NT2/D1 (cell line): ENCODE measurements at regions not wholly inside any gene's neighbourhood (a gene's known extent, or its start where the extent isn't known, plus 50 kb on each side); places are given as distances from the start of the nearest gene placed in this dataset.
"Not testable (repeated sequence)": the region's sequence is repeated elsewhere in the genome, so short reads cannot be mapped to it uniquely, and the experiment has no call there.

ENCODE experiments used
- DNase-seq: peaks from one replicate; pipeline ENCODE4 v3.0.0-alpha.2; 2011; ENCODE audit warnings: low read depth, low spot score
- H3K27me3 ChIP-seq: 2 replicates; pipeline ENCODE4 v1.6.0; 2011; ENCODE audit warnings: mild to moderate bottlenecking; ENCODE audit not compliant: insufficient read length, insufficient read depth
- H3K36me3 ChIP-seq: 2 replicates; pipeline ENCODE4 v1.6.1; 2011; ENCODE audit warnings: mild to moderate bottlenecking, low read length, mixed read lengths; ENCODE audit not compliant: insufficient read depth, insufficient read length
- H3K4me1 ChIP-seq: 2 replicates; pipeline ENCODE4 v1.5.1; 2011; ENCODE audit not compliant: insufficient read depth, insufficient read length
- H3K4me3 ChIP-seq: 2 replicates; pipeline ENCODE4 v1.5.1; 2011; ENCODE audit warnings: low read depth; ENCODE audit not compliant: insufficient read length
- H3K9ac ChIP-seq: 2 replicates; pipeline ENCODE4 v1.6.0; 2011; ENCODE audit warnings: low read depth; ENCODE audit not compliant: insufficient read length
- H3K9me3 ChIP-seq: 2 replicates; pipeline ENCODE4 v1.5.1; 2011; ENCODE audit warnings: mild to moderate bottlenecking, low read length; ENCODE audit not compliant: insufficient read depth
- SUZ12 ChIP-seq: IDR thresholded peaks from 2 replicates; pipeline ENCODE4 v1.6.1; 2011; ENCODE audit not compliant: insufficient read length, insufficient read depth; ENCODE audit errors: extremely low read depth
- YY1 ChIP-seq: IDR thresholded peaks from 2 replicates; pipeline ENCODE4 v1.6.1; 2011; ENCODE audit not compliant: insufficient read length, insufficient read depth
- ZNF274 ChIP-seq: IDR thresholded peaks from 2 replicates; pipeline ENCODE4 v1.6.1; 2011; ENCODE audit warnings: mild to moderate bottlenecking, low read depth, low read length

DNA sequence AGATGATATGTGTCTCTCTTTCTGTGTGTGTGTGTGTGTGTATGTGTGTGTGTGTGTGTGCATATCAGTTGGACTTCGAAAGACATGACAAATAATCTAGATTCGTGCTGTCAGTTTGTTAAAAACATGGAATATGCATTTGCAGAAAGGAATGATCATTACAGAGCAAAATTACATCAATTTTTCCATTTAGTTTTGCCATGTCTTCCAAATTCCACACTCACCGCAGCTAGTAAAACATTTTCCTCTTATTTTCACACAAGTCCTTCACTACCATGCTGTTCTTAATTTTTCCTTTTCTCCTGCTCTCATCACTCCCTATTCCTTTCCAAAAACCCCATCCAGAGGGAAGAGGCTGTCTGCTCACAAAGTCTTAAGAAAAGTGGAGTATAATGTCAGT, 1191.4 kb upstream of the SLC39A10 start:
- TF ChIP-seq YY1 (no peak), SUZ12 (no peak), ZNF274 (no peak)
- DNase-seq, result no peak
- no peaks in the 10 kb centered on the region for H3K4me1 ChIP-seq
- no peak overlapping the region for H3K9ac ChIP-seq
- no peaks in the 10 kb centered on the region for H3K36me3 ChIP-seq
- H3K4me3 ChIP-seq, result no peak overlapping the region
- no peaks in the 10 kb centered on the region for H3K9me3 ChIP-seq
- H3K27me3 ChIP-seq, result no peaks in the 10 kb centered on the region

DNA sequence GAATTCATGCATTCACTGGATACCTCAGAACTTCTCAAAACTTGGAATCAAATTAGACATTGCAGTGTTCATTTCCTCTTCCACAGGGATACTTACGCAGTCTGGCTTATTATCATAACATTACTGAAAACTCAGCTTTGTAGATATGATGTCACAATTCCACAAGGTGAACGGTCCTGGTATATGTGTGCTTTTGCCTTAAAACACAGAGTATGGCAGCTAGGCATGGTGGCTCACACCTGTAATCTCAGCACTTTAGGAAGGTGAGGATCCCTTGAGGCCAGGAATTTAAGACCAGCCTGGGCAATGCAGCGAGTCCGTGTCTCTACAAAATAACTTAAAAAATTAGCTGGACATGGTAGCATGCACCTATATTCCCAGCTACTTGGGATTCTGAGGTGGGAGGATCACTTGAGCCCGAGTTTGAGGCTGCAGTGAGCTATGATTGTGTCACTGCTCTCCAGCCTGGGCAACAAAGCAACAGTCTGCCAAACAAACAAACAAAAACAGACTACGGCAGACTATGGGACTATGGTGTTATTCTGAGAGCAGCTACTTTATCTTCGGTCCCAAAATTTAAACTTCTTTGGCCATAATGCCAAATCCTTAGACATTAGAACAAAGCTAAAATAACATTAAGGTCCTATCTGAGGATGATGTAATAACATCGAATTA, 1191.9 kb upstream of the SLC39A10 start:
- Histone ChIP-seq H3K36me3 (no peaks in the 10 kb centered on the region), H3K9ac (no peak overlapping the region), H3K9me3 (no peaks in the 10 kb centered on the region), H3K27me3 (no peaks in the 10 kb centered on the region), H3K4me1 (no peaks in the 10 kb centered on the region), H3K4me3 (no peak overlapping the region)
- TF ChIP-seq ZNF274, result no peak
- TF ChIP-seq YY1, result no peak
- no peak for TF ChIP-seq SUZ12
- no peak for DNase-seq

DNA sequence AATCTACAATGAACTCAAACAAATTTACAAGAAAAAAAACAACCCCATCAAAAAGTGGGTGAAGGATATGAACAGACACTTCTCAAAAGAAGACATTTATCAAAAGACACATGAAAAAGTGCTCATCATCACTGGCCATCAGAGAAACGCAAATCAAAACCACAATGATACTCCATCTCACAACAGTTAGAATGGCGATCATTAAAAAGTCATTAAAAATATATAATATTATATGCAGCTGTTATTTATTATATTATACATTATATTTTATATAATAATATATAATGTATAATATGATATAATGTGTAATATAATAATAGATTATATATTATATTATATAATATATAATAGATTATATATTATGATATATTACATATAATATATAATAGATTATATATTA, 1194.1 kb upstream of the SLC39A10 start:
- H3K9ac ChIP-seq, DNase-seq, H3K36me3 ChIP-seq, H3K9me3 ChIP-seq, H3K27me3 ChIP-seq, H3K4me3 ChIP-seq, H3K4me1 ChIP-seq: not testable (repeated sequence)

DNA sequence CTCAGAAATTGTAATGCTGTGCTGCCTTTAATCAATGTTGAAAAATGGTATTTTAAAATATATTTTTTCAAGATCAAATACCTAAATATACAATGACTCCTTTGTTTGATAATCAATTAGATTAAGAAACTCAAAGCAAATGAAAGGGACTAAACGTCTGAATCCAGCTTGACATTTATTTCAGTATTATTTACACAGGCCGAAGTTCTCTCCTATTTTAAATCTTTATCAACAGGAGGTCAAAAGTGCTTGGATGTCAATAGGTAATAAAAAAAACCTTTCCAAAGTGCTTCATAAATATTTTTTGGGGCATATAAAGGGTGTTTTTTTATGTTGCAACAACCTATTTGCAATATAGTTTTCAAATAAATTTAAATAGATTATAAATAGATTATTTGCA, 1201.7 kb upstream of the SLC39A10 start:
- Histone ChIP-seq H3K9me3 (no peaks in the 10 kb centered on the region), H3K36me3 (no peaks in the 10 kb centered on the region), H3K27me3 (no peaks in the 10 kb centered on the region), H3K9ac (no peak overlapping the region), H3K4me1 (no peaks in the 10 kb centered on the region), H3K4me3 (no peak overlapping the region)
- TF ChIP-seq ZNF274 (no peak), SUZ12 (no peak), YY1 (no peak)
- no peak for DNase-seq

DNA sequence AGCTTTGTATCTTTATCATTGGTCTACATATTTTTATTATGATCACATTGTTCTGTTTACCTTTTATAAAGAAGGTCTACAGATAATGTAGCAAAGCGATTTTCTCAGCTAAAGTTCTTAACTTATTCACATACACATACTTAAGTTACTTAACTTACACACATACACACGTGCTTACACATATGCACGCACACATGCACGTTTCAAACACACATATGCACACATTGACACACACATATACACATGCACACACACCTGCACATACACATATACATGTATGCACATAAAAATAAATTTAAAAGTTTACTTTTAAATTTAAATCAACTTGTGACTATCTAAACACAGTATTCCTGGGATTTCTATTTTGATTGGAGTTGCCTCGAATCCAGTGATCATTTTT, 1204.5 kb upstream of the SLC39A10 start:
- H3K9me3 ChIP-seq, result no peaks in the 10 kb centered on the region
- H3K4me3 ChIP-seq, result no peak overlapping the region
- no peaks in the 10 kb centered on the region for H3K27me3 ChIP-seq
- no peak for DNase-seq
- H3K9ac ChIP-seq, result no peak overlapping the region
- H3K4me1 ChIP-seq, result no peaks in the 10 kb centered on the region
- TF ChIP-seq SUZ12, result no peak
- no peak for TF ChIP-seq ZNF274
- TF ChIP-seq YY1, result no peak
- H3K36me3 ChIP-seq, result no peaks in the 10 kb centered on the region

DNA sequence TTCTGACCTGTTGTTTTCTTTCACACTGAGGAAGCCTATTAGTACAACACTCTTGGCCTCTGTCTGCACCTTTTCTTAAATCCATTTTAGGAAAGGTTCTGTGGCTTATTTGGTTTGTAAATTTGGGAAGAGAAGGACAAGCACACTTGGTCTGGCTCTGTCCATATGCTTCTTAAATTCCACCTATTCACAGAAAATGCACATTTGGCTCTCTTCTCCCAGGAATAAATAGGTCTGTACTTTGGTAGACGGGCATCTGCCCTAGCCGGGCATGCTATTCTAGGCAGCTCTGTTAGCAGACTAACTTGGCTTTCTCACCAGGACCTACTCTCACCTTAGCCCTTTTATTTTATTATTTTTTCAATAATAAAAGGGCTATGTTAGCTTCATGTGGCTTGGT, 1211.8 kb upstream of the SLC39A10 start:
- no peaks in the 10 kb centered on the region for H3K36me3 ChIP-seq
- no peak overlapping the region for H3K9ac ChIP-seq
- H3K27me3 ChIP-seq, result no peaks in the 10 kb centered on the region
- no peaks in the 10 kb centered on the region for H3K9me3 ChIP-seq
- H3K4me3 ChIP-seq, result no peak overlapping the region
- no peak for DNase-seq
- no peaks in the 10 kb centered on the region for H3K4me1 ChIP-seq
- TF ChIP-seq YY1, result no peak
- TF ChIP-seq ZNF274, result no peak
- no peak for TF ChIP-seq SUZ12

DNA sequence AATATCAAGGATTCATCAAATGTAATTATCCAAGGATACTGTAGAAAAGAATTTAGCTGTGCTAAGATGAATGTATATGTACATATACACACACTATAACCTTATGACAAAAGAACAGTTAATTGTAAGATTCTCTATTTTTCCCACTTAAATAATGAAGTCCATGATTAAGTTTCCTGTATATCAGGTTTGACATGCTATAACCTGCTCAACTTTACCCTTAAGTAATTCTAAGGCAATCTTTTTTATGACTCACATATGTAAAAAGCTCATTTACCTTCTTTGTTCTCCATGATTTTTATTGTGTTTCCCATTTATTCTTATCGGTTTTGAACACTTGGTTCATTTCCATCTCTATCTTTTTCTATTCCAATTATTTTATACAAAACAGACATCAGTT, 1213.1 kb upstream of the SLC39A10 start:
- Histone ChIP-seq H3K4me3 (no peak overlapping the region), H3K4me1 (no peaks in the 10 kb centered on the region), H3K36me3 (no peaks in the 10 kb centered on the region), H3K9ac (no peak overlapping the region), H3K9me3 (no peaks in the 10 kb centered on the region), H3K27me3 (no peaks in the 10 kb centered on the region)
- TF ChIP-seq YY1, result no peak
- no peak for TF ChIP-seq ZNF274
- no peak for TF ChIP-seq SUZ12
- no peak for DNase-seq

DNA sequence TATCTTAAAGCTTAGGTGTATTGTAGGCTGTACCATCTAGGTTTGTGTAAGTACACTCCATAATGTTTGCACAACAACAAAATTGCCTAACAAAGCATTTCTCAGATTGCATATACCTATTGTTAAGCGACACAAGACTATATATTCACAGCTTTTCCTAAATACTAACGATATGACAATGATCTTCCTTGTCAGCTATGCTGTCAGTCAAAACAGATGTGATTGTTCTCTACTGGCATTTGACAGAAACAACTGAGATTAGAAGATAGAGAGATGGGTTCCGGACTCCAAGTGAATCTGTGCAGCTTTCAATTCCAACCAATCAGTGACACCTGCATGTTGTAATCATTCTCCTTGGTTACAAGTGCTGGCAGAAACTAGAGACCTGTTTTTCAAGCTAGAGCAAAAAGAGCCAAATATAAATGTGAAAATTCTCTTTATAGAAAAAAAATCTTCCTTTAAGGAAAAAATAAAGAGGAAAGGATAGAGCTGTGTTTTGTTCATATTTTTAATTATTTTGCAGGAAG, 1232.3 kb upstream of the SLC39A10 start:
- Histone ChIP-seq H3K9me3 (no peaks in the 10 kb centered on the region), H3K4me1 (no peaks in the 10 kb centered on the region), H3K4me3 (no peak overlapping the region), H3K27me3 (no peaks in the 10 kb centered on the region), H3K9ac (no peak overlapping the region), H3K36me3 (no peaks in the 10 kb centered on the region)
- DNase-seq, result no peak
- TF ChIP-seq YY1, result no peak
- no peak for TF ChIP-seq ZNF274
- TF ChIP-seq SUZ12, result no peak
